ENCODE measurements at regions not wholly inside any gene's neighbourhood (a gene's known extent, or its start where the extent isn't known, plus 50 kb on each side); places are given as distances from the start of the nearest gene placed in this dataset.

GRCh38 chr1:221397606-221398005 is 344.3 kb downstream of the DUSP10 start:
- TF ChIP-seq, protein P1, sequence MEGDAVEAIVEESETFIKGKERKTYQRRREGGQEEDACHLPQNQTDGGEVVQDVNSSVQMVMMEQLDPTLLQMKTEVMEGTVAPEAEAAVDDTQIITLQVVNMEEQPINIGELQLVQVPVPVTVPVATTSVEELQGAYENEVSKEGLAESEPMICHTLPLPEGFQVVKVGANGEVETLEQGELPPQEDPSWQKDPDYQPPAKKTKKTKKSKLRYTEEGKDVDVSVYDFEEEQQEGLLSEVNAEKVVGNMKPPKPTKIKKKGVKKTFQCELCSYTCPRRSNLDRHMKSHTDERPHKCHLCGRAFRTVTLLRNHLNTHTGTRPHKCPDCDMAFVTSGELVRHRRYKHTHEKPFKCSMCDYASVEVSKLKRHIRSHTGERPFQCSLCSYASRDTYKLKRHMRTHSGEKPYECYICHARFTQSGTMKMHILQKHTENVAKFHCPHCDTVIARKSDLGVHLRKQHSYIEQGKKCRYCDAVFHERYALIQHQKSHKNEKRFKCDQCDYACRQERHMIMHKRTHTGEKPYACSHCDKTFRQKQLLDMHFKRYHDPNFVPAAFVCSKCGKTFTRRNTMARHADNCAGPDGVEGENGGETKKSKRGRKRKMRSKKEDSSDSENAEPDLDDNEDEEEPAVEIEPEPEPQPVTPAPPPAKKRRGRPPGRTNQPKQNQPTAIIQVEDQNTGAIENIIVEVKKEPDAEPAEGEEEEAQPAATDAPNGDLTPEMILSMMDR (IDR thresholded peaks at IDR 0.05): no peak
- no peak for DNase-seq (ENCODE audit: low spot score)
- Histone ChIP-seq H3K27ac (no peak overlapping the region), H3K9me3 (peaks cover 0 to 11% of the 10 kb centered on the region in 2 donors), H3K4me1 (no peaks in the 10 kb centered on the region), H3K36me3 (no peaks in the 10 kb centered on the region), H3K27me3 (no peaks in the 10 kb centered on the region), H3K4me3 (no peak overlapping the region)

- no peaks in the 10 kb centered on the region for H3K27me3 ChIP-seq
- TF ChIP-seq, protein P1 (IDR thresholded peaks at IDR 0.05): no peak
- H3K9me3 ChIP-seq: no peaks in the 10 kb centered on the region
- no peaks in the 10 kb centered on the region for H3K36me3 ChIP-seq
- H3K27ac ChIP-seq: no peak overlapping the region
- no peaks in the 10 kb centered on the region for H3K4me1 ChIP-seq
- no peak overlapping the region for H3K4me3 ChIP-seq
- no peak for DNase-seq (ENCODE audit: low spot score)
These were observed 336.7 kb downstream of the DUSP10 start for GRCh38 chr1:221405146-221405545.

DNA sequence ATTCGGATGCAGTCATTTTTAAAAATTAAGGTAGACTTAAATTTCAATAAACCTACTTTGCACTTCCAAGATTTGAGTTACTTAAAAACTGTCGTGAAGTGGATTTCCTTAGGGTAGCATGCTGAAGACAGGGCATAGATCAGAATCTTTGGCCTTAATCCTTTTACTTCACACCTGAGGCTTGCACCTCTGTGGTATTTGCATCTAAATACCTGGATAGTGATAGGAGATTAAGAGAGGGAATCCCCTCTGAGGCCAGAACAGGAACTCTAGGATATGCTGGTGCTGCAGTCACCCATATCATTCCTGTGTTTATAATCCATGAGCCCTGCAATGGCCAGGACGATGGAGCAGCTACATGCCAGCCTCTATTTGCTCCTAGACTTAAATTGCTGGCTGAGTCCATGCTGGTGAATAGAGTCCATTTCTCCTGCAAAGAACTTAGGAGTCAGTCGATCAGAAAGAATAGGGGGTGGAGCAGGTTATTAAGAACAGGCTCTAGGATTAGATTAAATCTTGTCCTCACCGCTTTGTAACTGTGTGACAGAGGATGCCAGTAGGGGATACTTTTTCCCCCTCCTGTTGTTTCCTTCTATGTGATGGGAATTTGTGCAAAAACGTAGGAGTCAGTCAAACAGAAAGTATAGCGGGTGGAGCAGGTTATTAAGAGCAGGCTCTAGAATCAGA is 333.6 kb downstream of the DUSP10 start:
- no peak overlapping the region for H3K27ac ChIP-seq
- no peaks in the 10 kb centered on the region for H3K36me3 ChIP-seq
- no peak for DNase-seq (ENCODE audit: low spot score)
- H3K9me3 ChIP-seq: no peaks in the 10 kb centered on the region
- H3K27me3 ChIP-seq: no peaks in the 10 kb centered on the region
- TF ChIP-seq, protein P1 (IDR thresholded peaks at IDR 0.05): no peak
- H3K4me3 ChIP-seq: no peak overlapping the region
- H3K4me1 ChIP-seq: no peaks in the 10 kb centered on the region

- Histone ChIP-seq H3K27ac (no peak overlapping the region), H3K9me3 (no peaks in the 10 kb centered on the region), H3K4me1 (no peaks in the 10 kb centered on the region), H3K27me3 (no peaks in the 10 kb centered on the region), H3K36me3 (no peaks in the 10 kb centered on the region), H3K4me3 (no peak overlapping the region)
- DNase-seq (ENCODE audit: low spot score): no peak
- TF ChIP-seq, protein P1 (IDR thresholded peaks at IDR 0.05): no peak
These were observed 330.6 kb downstream of the DUSP10 start for GRCh38 chr1:221411283-221411682.

DNA sequence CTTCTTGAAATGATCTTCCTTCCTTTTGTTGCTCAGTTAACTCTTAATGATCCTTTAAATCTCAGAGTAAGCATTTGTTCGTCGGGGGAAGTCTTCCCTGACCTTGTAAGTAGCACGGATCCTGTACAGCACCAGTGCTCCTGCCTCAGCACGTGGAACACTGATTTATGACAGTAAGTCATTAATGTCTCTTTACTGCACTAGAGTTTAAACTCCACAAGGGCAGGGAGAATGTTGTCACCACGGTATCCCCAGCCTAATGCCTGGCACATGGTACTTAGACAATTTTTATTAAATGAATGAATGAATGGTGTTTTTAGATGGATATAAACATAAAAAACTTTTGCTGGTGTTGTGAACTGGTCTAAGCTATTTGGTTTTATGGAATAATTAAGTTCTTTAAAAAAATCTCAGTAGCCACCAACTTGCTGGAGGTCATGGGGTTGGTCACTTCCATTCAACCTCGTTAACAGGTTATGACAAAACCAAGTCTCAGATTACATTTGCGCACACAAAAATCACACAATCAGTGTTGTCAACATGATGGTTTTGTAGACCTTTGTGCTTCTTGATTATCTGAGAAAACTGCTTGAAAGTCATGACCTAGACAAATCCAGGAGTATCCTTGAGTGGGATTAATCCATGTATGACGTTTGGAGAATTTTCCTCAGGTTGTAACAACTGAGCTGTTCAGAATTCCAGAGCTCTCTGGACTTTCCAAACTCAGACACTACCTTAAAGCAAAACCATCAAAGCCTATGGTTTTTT is 326.9 kb downstream of the DUSP10 start:
- DNase-seq (ENCODE audit: low spot score): no peak
- Histone ChIP-seq H3K9me3 (no peaks in the 10 kb centered on the region), H3K36me3 (no peaks in the 10 kb centered on the region), H3K4me3 (no peak overlapping the region), H3K27ac (no peak overlapping the region), H3K4me1 (no peaks in the 10 kb centered on the region), H3K27me3 (no peaks in the 10 kb centered on the region)
- TF ChIP-seq, protein P1 (IDR thresholded peaks at IDR 0.05): no peak
